ENCODE measurements at regions not wholly inside any gene's neighbourhood (a gene's known extent, or its start where the extent isn't known, plus 50 kb on each side); places are given as distances from the start of the nearest gene placed in this dataset.

DNA sequence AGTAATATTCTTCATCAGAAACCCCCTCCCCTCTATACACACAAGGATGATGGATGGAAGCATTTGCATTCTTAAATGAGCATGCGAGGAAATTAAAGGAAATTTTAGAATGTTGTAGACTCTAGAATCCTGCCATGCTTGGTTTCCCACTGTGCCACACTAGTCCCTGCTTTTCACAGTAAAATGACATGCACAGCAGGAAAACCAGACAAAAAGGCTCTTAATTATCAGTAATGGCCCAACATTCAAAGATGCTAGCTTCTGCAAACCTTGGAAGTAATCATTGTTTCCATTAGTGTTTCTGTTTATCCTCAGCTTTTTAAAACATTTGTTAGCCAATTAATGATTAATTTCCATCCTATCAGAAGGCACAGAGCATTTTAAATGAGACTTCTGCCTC lies 255.8 kb downstream of the SLCO4C1 start:
- H3K27ac ChIP-seq, result no peak overlapping the region
- TF ChIP-seq, protein P1, sequence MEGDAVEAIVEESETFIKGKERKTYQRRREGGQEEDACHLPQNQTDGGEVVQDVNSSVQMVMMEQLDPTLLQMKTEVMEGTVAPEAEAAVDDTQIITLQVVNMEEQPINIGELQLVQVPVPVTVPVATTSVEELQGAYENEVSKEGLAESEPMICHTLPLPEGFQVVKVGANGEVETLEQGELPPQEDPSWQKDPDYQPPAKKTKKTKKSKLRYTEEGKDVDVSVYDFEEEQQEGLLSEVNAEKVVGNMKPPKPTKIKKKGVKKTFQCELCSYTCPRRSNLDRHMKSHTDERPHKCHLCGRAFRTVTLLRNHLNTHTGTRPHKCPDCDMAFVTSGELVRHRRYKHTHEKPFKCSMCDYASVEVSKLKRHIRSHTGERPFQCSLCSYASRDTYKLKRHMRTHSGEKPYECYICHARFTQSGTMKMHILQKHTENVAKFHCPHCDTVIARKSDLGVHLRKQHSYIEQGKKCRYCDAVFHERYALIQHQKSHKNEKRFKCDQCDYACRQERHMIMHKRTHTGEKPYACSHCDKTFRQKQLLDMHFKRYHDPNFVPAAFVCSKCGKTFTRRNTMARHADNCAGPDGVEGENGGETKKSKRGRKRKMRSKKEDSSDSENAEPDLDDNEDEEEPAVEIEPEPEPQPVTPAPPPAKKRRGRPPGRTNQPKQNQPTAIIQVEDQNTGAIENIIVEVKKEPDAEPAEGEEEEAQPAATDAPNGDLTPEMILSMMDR (IDR thresholded peaks at IDR 0.05), result no peak
- H3K27me3 ChIP-seq, result no peaks in the 10 kb centered on the region
- ATAC-seq, result no peak
- intact Hi-C loops (cut with DNase I), result no loop called here
- H3K4me3 ChIP-seq, result no peak overlapping the region
- no peaks in the 10 kb centered on the region for H3K4me1 ChIP-seq
- DNase-seq, result no peak
- no peaks in the 10 kb centered on the region for H3K36me3 ChIP-seq
- no peaks in the 10 kb centered on the region for H3K9me3 ChIP-seq

DNA sequence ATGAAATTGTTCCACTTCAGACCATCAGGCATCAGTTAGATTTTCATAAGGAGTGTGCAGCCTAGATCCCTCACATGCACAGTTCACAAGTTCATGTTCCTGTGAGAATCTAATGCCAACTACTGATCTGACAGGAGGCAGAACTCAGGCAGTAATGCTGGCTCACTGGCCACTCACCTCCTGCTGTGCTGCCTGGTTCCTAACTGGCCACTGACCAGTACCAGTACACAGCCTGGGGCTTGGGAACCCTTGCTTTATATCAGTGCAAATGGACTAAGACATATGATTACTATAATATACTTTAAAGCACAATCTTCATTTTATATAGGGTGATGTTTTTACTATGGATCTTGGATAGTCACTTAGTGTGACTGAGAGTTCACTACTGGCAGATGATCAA lies 259.2 kb downstream of the SLCO4C1 start:
- no peak overlapping the region for H3K4me3 ChIP-seq
- ATAC-seq (no peak), DNase-seq (no peak)
- H3K4me1 ChIP-seq, result no peaks in the 10 kb centered on the region
- no peaks in the 10 kb centered on the region for H3K27me3 ChIP-seq
- H3K36me3 ChIP-seq, result no peaks in the 10 kb centered on the region
- no peaks in the 10 kb centered on the region for H3K9me3 ChIP-seq
- H3K27ac ChIP-seq, result no peak overlapping the region
- TF ChIP-seq, protein P1 (IDR thresholded peaks at IDR 0.05), result no peak
- intact Hi-C loops (cut with DNase I), result no loop called here

DNA sequence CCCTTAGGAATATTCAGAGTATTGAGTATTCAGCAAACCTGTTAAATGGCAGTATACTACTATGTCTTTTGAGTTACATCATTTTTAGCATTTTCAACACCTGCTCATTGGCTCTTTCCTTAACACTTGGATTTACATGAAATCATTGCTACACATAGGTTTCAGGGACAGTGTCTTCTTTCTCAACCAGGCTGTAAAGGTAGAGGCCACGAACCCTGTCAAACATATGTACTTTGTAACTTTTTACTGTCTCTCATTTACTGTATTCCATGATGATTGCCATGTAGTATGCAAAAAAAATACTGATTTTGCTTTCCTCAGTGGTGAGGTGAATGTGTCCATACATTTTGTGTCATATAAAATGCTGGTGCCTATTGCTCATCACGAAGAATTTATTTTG lies 264.4 kb downstream of the SLCO4C1 start:
- Histone ChIP-seq H3K4me3 (no peak overlapping the region), H3K4me1 (no peaks in the 10 kb centered on the region), H3K36me3 (no peaks in the 10 kb centered on the region), H3K9me3 (no peaks in the 10 kb centered on the region), H3K27me3 (no peaks in the 10 kb centered on the region), H3K27ac (no peak overlapping the region)
- intact Hi-C loops (cut with DNase I), result no loop called here
- DNase-seq, result no peak
- TF ChIP-seq, protein P1 (IDR thresholded peaks at IDR 0.05), result no peak
- ATAC-seq, result no peak

DNA sequence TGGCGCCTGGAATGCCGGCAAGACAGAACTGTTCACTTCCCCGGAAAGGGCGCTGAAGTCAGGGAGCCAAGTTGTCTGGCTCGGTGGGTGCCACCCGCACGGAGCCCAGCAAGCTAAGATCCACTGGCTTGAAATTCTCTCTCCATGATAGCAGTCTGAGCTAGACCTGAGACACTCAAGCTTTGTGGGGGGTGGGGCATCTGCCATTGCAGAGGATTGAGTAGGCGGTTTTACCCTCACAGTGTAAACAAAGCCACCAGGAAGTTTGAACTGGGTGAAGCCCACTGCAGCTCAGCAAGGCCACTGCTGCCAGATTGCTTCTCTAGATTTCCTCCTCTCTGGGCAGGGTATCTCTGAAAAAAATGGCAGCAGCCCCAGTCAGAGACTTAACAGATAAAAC lies 277.4 kb downstream of the SLCO4C1 start:
- Histone ChIP-seq H3K27ac (no peak overlapping the region), H3K4me3 (no peak overlapping the region), H3K9me3 (no peaks in the 10 kb centered on the region), H3K4me1 (no peaks in the 10 kb centered on the region), H3K36me3 (no peaks in the 10 kb centered on the region), H3K27me3 (no peaks in the 10 kb centered on the region)
- DNase-seq (peak; percentile 37), ATAC-seq (no peak)
- TF ChIP-seq, protein P1 (IDR thresholded peaks at IDR 0.05), result no peak
- intact Hi-C loops (cut with DNase I), result no loop called here

DNA sequence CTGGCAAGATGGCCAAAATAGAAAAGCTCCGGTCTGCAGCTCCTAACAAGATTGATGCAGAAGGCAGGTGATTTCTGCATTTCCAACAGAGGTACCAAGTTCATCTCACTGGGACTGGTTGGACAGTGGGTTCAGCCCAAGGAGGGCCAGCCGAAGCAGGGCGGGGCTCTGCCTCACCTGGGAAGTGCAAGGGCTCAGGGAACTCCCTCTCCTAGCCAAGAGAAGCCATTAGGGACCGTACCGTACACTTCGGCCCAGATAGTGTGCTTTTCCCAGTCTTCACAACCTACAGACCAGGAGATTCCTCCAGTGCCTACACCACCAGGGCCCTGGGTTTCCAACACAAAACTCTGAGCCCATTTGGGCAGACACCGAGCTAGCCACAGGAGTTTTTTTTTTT lies 277.8 kb downstream of the SLCO4C1 start:
- H3K4me1 ChIP-seq, result no peaks in the 10 kb centered on the region
- TF ChIP-seq, protein P1 (IDR thresholded peaks at IDR 0.05), result no peak
- H3K27ac ChIP-seq, result no peak overlapping the region
- peak; percentile 15 for DNase-seq
- no peaks in the 10 kb centered on the region for H3K27me3 ChIP-seq
- intact Hi-C loops (cut with DNase I), result no loop called here
- no peak for ATAC-seq
- H3K36me3 ChIP-seq, result no peaks in the 10 kb centered on the region
- no peak overlapping the region for H3K4me3 ChIP-seq
- no peaks in the 10 kb centered on the region for H3K9me3 ChIP-seq

DNA sequence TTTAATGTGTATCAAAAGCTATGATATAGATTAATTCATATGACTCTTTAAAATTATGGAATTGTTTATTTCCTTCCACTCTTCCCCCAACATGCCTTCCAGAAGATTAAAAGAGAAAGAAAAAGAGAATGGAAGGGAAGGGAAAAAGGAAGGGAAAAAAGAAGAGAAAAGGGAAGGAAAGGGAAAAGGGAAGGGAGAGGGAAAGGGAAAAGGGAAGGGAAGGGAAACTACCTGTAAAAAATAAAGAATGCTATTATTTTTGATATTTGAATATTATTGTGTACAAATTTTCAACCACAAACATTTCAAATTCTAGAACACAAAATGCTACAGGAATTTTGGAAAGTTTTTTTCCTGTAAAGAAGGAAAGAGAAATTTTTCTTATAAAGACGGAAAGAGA lies 281.7 kb downstream of the SLCO4C1 start:
- no peaks in the 10 kb centered on the region for H3K9me3 ChIP-seq

More for the DNA sequence above, 281.7 kb downstream of the SLCO4C1 start:
- no peak for ATAC-seq
- no peak for DNase-seq
- Histone ChIP-seq H3K27me3 (no peaks in the 10 kb centered on the region), H3K27ac (no peak overlapping the region), H3K4me1 (no peaks in the 10 kb centered on the region), H3K36me3 (no peaks in the 10 kb centered on the region), H3K4me3 (no peak overlapping the region)
- intact Hi-C loops (cut with DNase I), result no loop called here
- TF ChIP-seq, protein P1 (IDR thresholded peaks at IDR 0.05), result no peak
